HEK293 (cell line): ENCODE measurements at regions not wholly inside any gene's neighbourhood (a gene's known extent, or its start where the extent isn't known, plus 50 kb on each side); places are given as distances from the start of the nearest gene placed in this dataset.

Source experiments
- CTCF ChIA-PET: fragments of 350-600 bp; formaldehyde crosslinking; extraction: SDS; loops from one replicate; lab custom pipeline; 2021; ENCODE audit warnings: antibody characterized with exemption; lab: Yijun Ruan, JAX
- POLR2A ChIA-PET: fragments of 300-600 bp; formaldehyde crosslinking; extraction: SDS; loops from one replicate; lab custom pipeline; 2020; ENCODE audit warnings: antibody characterized with exemption, inconsistent platforms; lab: Yijun Ruan, JAX
- H3K27ac ChIP-seq: fragments of 200-500 bp; sonication (Bioruptor generic); 2 replicates; pipeline ENCODE4 v1.5.1; 2014; ENCODE audit warnings: low read depth, low read length, control low read depth, inconsistent platforms; ENCODE audit errors: extremely low read depth
- H3K36me3 ChIP-seq, 2 experiments: fragments of 200-500 bp in 1 of 2; sonication (Bioruptor generic) in 1 of 2; 1 replicate in 1 of 2; 2 replicates in 1 of 2; pipeline ENCODE4 v1.5.1; 2014 to 2017; ENCODE audit warnings: inconsistent platforms in 2 of 2, low read length in 2 of 2; ENCODE audit not compliant: control insufficient read depth in 2 of 2, insufficient read depth in 1 of 2
- H3K4me1 ChIP-seq: fragments of 200-500 bp; sonication (Bioruptor generic); 2 replicates; pipeline ENCODE4 v1.5.1; 2014; ENCODE audit warnings: mild to moderate bottlenecking, low read length, inconsistent platforms; ENCODE audit not compliant: control insufficient read depth, insufficient read depth
- H3K4me3 ChIP-seq: 2 replicates; pipeline ENCODE4 v1.5.1; 2011; ENCODE audit warnings: low read depth, mild to moderate bottlenecking, control low read depth, low read length, moderate library complexity
- H3K9me3 ChIP-seq: fragments of 200-500 bp; sonication (Bioruptor generic); 2 replicates; pipeline ENCODE4 v1.5.1; 2014; ENCODE audit warnings: low read depth, low read length, inconsistent platforms; ENCODE audit not compliant: control insufficient read depth, insufficient read depth
- FEZF1 ChIP-seq: fragments of 450-650 bp; formaldehyde crosslinking; IDR thresholded peaks from 2 replicates; pipeline ENCODE4 v1.5.1; 2016; ENCODE audit warnings: missing biosample characterization, missing genetic modification characterization
- GLI2 ChIP-seq: fragments of 450-650 bp; formaldehyde crosslinking; IDR thresholded peaks from 2 replicates; pipeline ENCODE4; 2017; ENCODE audit warnings: missing biosample characterization, missing genetic modification characterization, low read depth, borderline replicate concordance
- HOXD13 ChIP-seq: sonication (generic); formaldehyde crosslinking; IDR thresholded peaks from 2 replicates; pipeline ENCODE4 v1.8.0; 2022; ENCODE audit warnings: missing genetic modification reagents, borderline replicate concordance
- KLF8 ChIP-seq: fragments of 450-650 bp; formaldehyde crosslinking; IDR thresholded peaks from 2 replicates; pipeline ENCODE4 v1.5.1; 2016; ENCODE audit warnings: missing biosample characterization, missing genetic modification characterization
- MEIS1 ChIP-seq: sonication (generic); formaldehyde crosslinking; IDR thresholded peaks from 2 replicates; pipeline ENCODE4 v1.8.1; 2022; ENCODE audit warnings: missing genetic modification reagents, mild to moderate bottlenecking, borderline replicate concordance
- MZF1 ChIP-seq: fragments of 450-650 bp; formaldehyde crosslinking; IDR thresholded peaks from 2 replicates; pipeline ENCODE4 v1.5.1; 2017; ENCODE audit warnings: missing biosample characterization, missing genetic modification characterization, borderline replicate concordance
- PRDM1 ChIP-seq: fragments of 450-650 bp; formaldehyde crosslinking; IDR thresholded peaks from 2 replicates; pipeline ENCODE4; 2016; ENCODE audit warnings: missing biosample characterization, missing genetic modification characterization
- ZFP3 ChIP-seq: fragments of 450-650 bp; formaldehyde crosslinking; IDR thresholded peaks from 2 replicates; pipeline ENCODE4 v1.5.1; 2016; ENCODE audit warnings: low read depth, missing biosample characterization, missing genetic modification characterization
- ZFP41 ChIP-seq: fragments of 450-650 bp; formaldehyde crosslinking; IDR thresholded peaks from 2 replicates; pipeline ENCODE4 v1.5.1; 2016; ENCODE audit warnings: missing biosample characterization, missing genetic modification characterization, borderline replicate concordance
- ZFP69B ChIP-seq: fragments of 450-650 bp; formaldehyde crosslinking; IDR thresholded peaks from 2 replicates; pipeline ENCODE4 v1.5.1; 2016; ENCODE audit warnings: missing biosample characterization, missing genetic modification characterization
- ZNF121 ChIP-seq: fragments of 450-650 bp; formaldehyde crosslinking; IDR thresholded peaks from 2 replicates; pipeline ENCODE4 v1.5.1; 2016; ENCODE audit warnings: missing biosample characterization, missing genetic modification characterization
- ZNF138 ChIP-seq: fragments of 450-650 bp; formaldehyde crosslinking; IDR thresholded peaks from 2 replicates; pipeline ENCODE4 v1.5.1; 2016; ENCODE audit warnings: missing biosample characterization, missing genetic modification characterization, borderline replicate concordance
- ZNF19 ChIP-seq: fragments of 450-650 bp; formaldehyde crosslinking; IDR thresholded peaks from 2 replicates; pipeline ENCODE4; 2016; ENCODE audit warnings: missing biosample characterization, missing genetic modification characterization, low read depth
- ZNF501 ChIP-seq: fragments of 450-650 bp; formaldehyde crosslinking; IDR thresholded peaks from 2 replicates; pipeline ENCODE4 v1.5.1; 2016; ENCODE audit warnings: missing biosample characterization, missing genetic modification characterization
- ZNF621 ChIP-seq: fragments of 450-650 bp; formaldehyde crosslinking; IDR thresholded peaks from 2 replicates; pipeline ENCODE4 v1.5.1; 2017; ENCODE audit warnings: missing biosample characterization, missing genetic modification characterization
- ZNF629 ChIP-seq: fragments of 450-650 bp; formaldehyde crosslinking; IDR thresholded peaks from 2 replicates; pipeline ENCODE4 v1.5.1; 2017; ENCODE audit warnings: missing biosample characterization, missing genetic modification characterization
- ZNF704 ChIP-seq: fragments of 450-650 bp; formaldehyde crosslinking; IDR thresholded peaks from 2 replicates; pipeline ENCODE4 v1.5.1; 2016; ENCODE audit warnings: missing biosample characterization, missing genetic modification characterization
- ZSCAN23 ChIP-seq: fragments of 450-650 bp; formaldehyde crosslinking; IDR thresholded peaks from 2 replicates; pipeline ENCODE4 v1.5.1; 2016; ENCODE audit warnings: missing biosample characterization, missing genetic modification characterization
- ZSCAN30 ChIP-seq: fragments of 450-650 bp; IDR thresholded peaks from 2 replicates; pipeline ENCODE4 v1.5.1; 2018; ENCODE audit warnings: missing biosample characterization, mild to moderate bottlenecking, missing genetic modification characterization, moderate library complexity
- TF ChIP-seq, protein P1 (sequence below): fragments of 450-650 bp; formaldehyde crosslinking; IDR thresholded peaks from 2 replicates; pipeline ENCODE4 v1.5.1; 2016; ENCODE audit warnings: missing biosample characterization, missing genetic modification characterization
- TF ChIP-seq, protein P2 (sequence below): fragments of 450-650 bp; formaldehyde crosslinking; IDR thresholded peaks from 2 replicates; pipeline ENCODE4 v1.5.1; 2016; ENCODE audit warnings: missing biosample characterization, missing genetic modification characterization
- TF ChIP-seq, protein P3 (sequence below): fragments of 450-650 bp; formaldehyde crosslinking; IDR thresholded peaks from 2 replicates; pipeline ENCODE4 v1.5.1; 2016; ENCODE audit warnings: missing biosample characterization, missing genetic modification characterization
- TF ChIP-seq, protein P4 (sequence below): fragments of 450-650 bp; formaldehyde crosslinking; IDR thresholded peaks from 2 replicates; pipeline ENCODE4 v1.5.1; 2016; ENCODE audit warnings: missing biosample characterization, missing genetic modification characterization, borderline replicate concordance

- TF ChIP-seq ZFP69B (tag by site-specific recombination), result no peak
- TF ChIP-seq KLF8, result no peak
- no peak for TF ChIP-seq MEIS1 (CRISPR knock-in tag)
- no peak for TF ChIP-seq ZFP3 (tag by site-specific recombination)
- TF ChIP-seq ZNF19 (tag by site-specific recombination), result no peak
- TF ChIP-seq, protein P1, sequence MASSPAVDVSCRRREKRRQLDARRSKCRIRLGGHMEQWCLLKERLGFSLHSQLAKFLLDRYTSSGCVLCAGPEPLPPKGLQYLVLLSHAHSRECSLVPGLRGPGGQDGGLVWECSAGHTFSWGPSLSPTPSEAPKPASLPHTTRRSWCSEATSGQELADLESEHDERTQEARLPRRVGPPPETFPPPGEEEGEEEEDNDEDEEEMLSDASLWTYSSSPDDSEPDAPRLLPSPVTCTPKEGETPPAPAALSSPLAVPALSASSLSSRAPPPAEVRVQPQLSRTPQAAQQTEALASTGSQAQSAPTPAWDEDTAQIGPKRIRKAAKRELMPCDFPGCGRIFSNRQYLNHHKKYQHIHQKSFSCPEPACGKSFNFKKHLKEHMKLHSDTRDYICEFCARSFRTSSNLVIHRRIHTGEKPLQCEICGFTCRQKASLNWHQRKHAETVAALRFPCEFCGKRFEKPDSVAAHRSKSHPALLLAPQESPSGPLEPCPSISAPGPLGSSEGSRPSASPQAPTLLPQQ, result no peak
- TF ChIP-seq, all 188 proteins: peak for 0
- ChIA-PET CTCF (no interaction called here), POLR2A (no interaction called here)
- H3K36me3 ChIP-seq, result no peaks in the 10 kb centered on the region
- no peaks in the 10 kb centered on the region; the same call in 1 of the 2 replicates for H3K4me1 ChIP-seq
- no peak overlapping the region for H3K4me3 ChIP-seq
- no peak overlapping the region for H3K27ac ChIP-seq
- no peaks in the 10 kb centered on the region for H3K9me3 ChIP-seq
Observed at GRCh38 chr1:72777918-72778317, 495.6 kb upstream of the NEGR1 start.

- no peak for TF ChIP-seq ZNF138 (tag by site-specific recombination)
- no peak for TF ChIP-seq KLF8
- no peak for TF ChIP-seq ZFP41 (tag by site-specific recombination)
- TF ChIP-seq GLI2 (tag by site-specific recombination), result no peak
- no peak for TF ChIP-seq ZSCAN30 (tag by site-specific recombination)
- no peak for TF ChIP-seq ZNF621
- TF ChIP-seq ZSCAN23 (tag by site-specific recombination), result no peak
- no peak for TF ChIP-seq ZNF121 (tag by site-specific recombination)
- TF ChIP-seq, protein P2, sequence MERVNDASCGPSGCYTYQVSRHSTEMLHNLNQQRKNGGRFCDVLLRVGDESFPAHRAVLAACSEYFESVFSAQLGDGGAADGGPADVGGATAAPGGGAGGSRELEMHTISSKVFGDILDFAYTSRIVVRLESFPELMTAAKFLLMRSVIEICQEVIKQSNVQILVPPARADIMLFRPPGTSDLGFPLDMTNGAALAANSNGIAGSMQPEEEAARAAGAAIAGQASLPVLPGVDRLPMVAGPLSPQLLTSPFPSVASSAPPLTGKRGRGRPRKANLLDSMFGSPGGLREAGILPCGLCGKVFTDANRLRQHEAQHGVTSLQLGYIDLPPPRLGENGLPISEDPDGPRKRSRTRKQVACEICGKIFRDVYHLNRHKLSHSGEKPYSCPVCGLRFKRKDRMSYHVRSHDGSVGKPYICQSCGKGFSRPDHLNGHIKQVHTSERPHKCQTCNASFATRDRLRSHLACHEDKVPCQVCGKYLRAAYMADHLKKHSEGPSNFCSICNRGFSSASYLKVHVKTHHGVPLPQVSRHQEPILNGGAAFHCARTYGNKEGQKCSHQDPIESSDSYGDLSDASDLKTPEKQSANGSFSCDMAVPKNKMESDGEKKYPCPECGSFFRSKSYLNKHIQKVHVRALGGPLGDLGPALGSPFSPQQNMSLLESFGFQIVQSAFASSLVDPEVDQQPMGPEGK (tag by site-specific recombination), result no peak
- no peak for TF ChIP-seq ZNF501 (tag by site-specific recombination)
- TF ChIP-seq FEZF1 (tag by site-specific recombination), result no peak
- no peak for TF ChIP-seq ZNF704 (tag by site-specific recombination)
- TF ChIP-seq, all 188 proteins: peak for 0
- ChIA-PET POLR2A (no interaction called here), CTCF (no interaction called here)
- Histone ChIP-seq H3K27ac (no peak overlapping the region), H3K4me3 (no peak overlapping the region), H3K36me3 (no peaks in the 10 kb centered on the region), H3K9me3 (no peaks in the 10 kb centered on the region), H3K4me1 (no peaks in the 10 kb centered on the region)
Observed at GRCh38 chr1:72763481-72763880, 481.1 kb upstream of the NEGR1 start.

DNA sequence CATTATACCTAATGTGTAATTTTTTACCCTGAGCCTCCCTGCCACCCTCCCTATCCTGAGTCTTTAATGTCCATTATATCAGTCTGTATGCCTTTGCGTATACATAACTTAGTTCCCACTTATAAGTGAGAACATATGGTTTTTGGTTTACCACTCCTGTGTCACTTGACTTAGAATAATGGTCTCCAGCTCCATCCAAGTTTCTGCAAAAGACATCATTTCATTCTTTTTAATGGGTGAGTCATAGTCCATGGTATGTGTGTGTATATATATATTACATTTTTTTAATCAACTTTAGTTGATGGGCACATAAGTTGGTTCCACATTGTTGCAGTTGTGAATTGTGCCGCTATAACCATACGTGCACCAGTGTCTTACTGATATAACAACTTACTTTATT is 477.1 kb upstream of the NEGR1 start:
- Histone ChIP-seq H3K4me1 (no peaks in the 10 kb centered on the region), H3K27ac (no peak overlapping the region), H3K36me3 (no peaks in the 10 kb centered on the region), H3K4me3 (no peak overlapping the region), H3K9me3 (no peaks in the 10 kb centered on the region)
- ChIA-PET CTCF (no interaction called here), POLR2A (no interaction called here)
- no peak for TF ChIP-seq MZF1 (tag by site-specific recombination)
- TF ChIP-seq, protein P3, sequence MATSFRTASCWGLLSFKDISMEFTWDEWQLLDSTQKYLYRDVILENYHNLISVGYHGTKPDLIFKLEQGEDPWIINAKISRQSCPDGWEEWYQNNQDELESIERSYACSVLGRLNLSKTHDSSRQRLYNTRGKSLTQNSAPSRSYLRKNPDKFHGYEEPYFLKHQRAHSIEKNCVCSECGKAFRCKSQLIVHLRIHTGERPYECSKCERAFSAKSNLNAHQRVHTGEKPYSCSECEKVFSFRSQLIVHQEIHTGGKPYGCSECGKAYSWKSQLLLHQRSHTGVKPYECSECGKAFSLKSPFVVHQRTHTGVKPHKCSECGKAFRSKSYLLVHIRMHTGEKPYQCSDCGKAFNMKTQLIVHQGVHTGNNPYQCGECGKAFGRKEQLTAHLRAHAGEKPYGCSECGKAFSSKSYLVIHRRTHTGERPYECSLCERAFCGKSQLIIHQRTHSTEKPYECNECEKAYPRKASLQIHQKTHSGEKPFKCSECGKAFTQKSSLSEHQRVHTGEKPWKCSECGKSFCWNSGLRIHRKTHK (tag by site-specific recombination), result no peak
- TF ChIP-seq PRDM1, result no peak
- no peak for TF ChIP-seq ZFP69B (tag by site-specific recombination)
- TF ChIP-seq, protein P4, sequence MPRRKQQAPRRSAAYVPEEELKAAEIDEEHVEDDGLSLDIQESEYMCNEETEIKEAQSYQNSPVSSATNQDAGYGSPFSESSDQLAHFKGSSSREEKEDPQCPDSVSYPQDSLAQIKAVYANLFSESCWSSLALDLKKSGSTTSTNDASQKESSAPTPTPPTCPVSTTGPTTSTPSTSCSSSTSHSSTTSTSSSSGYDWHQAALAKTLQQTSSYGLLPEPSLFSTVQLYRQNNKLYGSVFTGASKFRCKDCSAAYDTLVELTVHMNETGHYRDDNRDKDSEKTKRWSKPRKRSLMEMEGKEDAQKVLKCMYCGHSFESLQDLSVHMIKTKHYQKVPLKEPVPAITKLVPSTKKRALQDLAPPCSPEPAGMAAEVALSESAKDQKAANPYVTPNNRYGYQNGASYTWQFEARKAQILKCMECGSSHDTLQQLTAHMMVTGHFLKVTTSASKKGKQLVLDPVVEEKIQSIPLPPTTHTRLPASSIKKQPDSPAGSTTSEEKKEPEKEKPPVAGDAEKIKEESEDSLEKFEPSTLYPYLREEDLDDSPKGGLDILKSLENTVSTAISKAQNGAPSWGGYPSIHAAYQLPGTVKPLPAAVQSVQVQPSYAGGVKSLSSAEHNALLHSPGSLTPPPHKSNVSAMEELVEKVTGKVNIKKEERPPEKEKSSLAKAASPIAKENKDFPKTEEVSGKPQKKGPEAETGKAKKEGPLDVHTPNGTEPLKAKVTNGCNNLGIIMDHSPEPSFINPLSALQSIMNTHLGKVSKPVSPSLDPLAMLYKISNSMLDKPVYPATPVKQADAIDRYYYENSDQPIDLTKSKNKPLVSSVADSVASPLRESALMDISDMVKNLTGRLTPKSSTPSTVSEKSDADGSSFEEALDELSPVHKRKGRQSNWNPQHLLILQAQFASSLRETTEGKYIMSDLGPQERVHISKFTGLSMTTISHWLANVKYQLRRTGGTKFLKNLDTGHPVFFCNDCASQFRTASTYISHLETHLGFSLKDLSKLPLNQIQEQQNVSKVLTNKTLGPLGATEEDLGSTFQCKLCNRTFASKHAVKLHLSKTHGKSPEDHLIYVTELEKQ (tag by site-specific recombination), result no peak
- TF ChIP-seq HOXD13 (CRISPR knock-in tag), result no peak
- no peak for TF ChIP-seq ZNF629 (tag by site-specific recombination)
